HG03565 (cell line): ENCODE measurements at regions not wholly inside any gene's neighbourhood (a gene's known extent, or its start where the extent isn't known, plus 50 kb on each side); places are given as distances from the start of the nearest gene placed in this dataset.

Experiments
- ATAC-seq: cut with Tn5 transposase; IDR thresholded peaks from one replicate; pipeline ENCODE4 v1.9.1; 2021; ENCODE audit warnings: mild to moderate bottlenecking, moderate library complexity; ENCODE audit not compliant: unreplicated experiment

DNA sequence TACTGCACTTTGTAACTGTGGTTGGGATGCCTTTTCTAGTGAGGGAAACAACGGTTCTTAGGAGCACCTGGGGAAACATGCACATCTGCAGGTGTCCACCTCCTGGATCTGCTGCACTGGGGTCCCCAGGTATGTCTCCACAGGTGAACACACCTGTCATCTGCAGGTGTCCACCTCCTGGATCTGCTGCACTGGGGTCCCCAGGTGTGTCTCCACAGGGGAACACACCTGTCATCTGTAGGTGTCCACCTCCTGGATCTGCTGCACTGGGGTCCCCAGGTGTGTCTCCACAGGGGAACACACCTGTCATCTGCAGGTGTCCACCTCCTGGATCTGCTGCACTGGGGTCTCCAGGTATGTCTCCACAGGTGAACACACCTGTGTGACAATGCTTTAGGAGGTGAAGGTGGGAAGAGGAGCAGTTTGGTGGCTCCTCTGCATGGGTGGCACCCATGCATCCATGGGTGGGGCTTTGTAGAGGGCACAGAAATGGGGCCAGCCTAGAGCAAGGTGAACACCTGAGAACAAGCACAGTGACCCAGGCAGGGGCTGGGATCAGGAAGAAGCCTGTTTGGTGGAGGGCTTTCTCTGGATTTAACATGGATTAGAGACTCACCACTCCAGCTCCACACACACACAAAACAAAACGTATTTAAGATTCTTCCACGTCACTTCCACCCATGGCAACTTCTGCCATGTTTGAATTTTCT is 206.0 kb upstream of the CDH4 start:
- ATAC-seq = no peak

DNA sequence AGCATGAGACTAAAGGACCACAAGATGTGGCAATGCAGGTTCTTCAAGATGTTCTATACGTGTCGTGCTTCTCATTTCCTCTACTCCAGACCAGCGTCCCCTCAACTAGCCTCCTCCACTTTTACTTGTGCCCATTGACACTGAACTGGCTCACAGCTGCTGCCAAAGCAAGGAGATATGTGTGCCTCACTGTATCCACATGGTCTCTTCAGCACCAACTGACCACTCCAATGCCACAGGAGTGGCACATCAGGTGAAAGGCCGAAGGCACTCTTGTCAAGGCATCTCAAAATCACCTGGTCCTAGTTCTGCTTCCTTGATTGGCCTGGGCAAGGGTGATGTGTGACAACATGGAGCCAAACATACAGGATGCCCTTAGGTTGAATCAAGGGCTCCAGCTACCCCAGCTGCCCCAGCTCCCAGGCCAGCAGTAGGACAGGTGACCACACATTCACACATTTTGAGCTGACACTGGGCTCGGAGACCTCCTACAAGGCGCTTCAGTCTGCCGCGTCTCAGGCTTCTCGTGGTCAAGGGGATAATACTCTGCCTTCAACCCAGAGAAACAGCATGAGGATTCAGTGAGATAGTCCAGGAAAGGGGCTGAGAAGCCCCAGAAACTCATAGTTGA is 205.2 kb upstream of the CDH4 start:
- ATAC-seq = no peak

DNA sequence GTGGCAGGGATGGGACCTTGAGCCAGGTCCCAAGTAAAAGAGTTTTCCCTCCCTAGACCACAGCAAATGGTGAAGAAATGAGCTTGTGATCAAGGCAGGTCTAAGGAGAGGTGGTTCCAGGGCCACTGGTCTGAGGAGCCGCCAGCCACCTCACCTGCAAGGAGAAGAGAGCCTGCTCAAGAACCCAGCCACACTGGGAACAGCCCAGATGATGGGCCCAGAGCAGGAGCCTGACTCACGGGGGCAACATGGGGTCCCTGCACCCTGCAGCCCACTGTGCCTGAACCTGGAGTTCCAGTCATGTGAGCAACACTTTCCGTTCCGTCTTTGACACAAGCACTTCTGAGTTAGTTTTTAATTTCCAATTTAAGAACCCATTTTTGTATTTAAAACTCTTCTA is 204.5 kb upstream of the CDH4 start:
- no peak for ATAC-seq

DNA sequence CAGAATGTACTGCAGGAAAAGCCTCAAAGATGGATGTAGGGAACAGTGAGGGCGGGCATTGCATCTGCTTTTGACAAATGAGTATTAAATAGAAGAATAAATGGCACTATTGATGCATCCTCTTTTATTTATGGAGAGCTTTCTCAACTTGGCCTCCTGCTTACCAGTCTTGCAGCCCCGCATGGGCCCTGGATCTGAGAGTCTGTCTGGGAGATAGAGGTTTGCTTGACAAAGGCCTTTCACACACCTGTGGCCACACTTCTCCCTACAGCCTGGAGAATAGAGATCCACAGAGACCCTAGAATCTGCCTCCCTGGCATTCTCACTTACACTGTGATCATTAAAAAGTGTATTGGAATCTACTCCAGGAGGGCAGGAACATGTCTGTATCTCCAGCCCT is 203.8 kb upstream of the CDH4 start:
- ATAC-seq = no peak

DNA sequence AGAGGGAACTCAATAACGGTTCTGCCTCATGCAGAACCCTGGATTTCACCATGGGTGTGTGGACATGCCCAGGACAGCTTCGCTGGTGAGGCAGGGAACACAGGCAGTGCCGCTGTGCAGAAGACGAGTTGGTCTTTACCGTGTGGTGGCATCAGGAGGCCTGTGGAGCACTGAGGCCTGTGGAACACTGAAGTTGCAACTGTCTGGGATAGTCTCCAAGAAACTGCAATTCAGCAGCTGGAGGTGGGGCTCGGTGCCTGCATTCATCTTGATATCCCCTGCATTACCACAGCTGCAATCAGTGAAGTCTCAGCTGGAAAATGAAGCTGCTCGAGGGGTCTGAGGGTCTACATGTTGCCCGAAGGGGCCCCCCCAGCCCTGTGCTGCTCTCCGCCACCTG is 202.4 kb upstream of the CDH4 start:
- no peak for ATAC-seq

DNA sequence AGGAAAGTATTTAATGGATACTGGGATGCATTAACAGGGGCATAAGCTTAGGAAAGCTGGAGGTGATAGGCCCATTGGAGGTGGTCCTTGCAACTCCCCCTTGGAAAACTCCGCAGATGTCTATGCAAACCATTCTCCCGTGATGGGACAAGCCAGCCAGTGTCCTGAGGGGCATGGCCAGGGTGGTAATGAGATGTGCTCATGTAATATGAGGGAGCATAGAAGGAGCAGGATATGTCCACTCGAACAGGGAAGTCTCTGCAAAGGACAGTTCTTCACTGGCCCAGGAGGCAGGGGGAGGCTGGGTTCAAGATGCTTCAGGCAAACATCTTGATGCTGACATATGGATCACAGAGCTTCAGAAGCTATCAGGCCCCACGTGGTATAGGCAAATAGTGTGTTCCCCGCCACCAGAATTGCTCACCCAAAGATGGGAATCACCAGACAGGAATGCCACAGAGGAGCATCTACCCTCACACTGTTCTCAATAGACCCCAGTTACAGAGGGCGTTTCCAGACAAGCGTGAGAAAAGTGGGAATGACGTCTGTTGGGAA is 201.6 kb upstream of the CDH4 start:
- ATAC-seq = no peak

DNA sequence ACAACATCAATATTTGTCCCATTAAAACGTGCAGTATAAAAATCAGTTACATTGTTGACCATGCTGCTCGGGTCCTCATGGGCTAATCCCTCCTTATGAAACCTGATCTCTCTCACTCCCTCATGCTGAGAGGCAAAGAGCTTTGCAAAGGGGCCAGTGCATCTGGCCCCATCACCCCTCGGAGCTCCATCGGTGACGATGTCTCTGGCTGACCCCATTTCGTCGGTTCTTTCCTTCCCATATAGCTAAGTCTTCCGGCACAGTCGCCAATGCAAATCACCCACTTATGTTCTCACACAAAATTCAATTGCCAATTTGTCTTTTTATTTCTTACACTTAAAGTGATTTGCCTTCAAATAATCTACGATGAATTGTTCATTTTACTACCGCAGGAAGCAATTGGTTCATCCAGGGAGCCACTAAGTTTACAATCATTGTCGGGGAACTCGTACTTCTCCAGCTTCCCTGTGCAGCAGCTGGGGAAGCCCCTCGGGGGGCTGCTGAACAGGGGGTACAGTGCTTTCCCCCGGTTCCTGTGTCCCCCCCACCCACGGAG is 199.8 kb upstream of the CDH4 start:
- no peak for ATAC-seq

DNA sequence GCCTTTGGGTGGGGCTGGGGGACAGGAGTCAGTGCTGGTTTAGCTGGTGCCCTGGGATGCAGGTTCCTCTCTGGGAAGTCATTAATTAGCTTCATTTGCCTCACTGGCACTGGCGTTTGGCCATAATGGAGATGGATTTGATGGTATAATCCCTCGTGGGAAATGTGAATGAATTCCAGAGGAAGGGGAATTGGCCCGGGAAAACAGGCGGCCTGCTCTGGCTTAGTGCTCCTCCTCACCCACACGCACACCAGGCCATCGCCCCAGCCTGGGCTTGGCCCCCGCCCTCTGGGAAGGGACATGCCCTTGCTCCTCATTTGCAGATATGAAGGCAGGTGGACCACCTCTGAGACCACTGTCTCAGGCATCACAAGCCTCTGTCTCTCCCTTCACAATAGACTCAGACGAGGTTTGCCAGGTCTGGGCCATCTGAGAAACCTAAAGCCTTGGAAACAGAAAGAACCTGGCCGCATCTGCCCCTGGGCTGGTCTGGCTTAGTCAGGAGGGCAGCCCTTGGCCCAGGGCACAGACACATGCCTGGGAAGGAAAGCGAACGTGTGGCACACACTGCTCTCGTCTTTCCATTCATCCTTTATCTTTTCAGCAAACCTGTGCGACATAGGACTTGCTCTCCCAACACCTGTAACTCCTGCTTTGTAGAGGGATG is 199.2 kb upstream of the CDH4 start:
- ATAC-seq = no peak

DNA sequence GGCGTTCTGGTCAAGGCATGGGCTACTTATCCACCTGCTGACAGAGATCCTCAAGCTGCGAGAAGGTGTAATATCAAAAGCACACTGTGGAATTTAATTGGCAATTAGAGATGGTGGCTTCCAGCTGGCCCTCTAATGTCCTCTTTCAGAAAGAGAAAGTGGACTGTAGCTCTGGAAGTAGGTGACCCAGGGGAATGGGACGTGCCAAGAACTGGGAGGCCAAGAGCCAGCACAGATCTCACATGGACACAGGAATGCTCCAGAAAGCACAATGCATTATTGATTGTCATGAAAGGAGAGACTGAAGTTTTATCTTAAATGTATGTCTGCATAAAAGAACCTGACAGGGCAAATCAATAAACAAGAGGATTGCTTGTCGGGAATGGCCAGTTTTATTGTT is 198.6 kb upstream of the CDH4 start:
- ATAC-seq = no peak

DNA sequence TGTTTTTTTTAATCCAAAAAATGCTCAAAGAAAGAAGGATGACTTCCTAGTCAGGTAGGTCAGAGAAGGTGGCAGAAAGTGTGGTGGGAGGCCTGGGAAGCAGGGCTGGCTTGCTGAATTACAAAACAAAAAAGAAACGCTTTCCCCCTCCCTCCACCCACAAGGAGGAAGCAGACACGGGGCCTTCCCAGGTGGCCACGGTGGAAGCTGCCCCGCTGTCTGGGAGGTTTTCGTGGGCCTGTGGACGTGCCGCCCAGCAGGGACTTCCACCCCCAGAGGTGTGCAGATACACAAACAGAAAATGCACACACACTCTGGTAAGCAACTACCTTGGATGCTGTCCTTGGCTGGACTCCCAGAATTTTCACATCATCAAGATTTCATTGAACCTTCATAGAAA is 198.2 kb upstream of the CDH4 start:
- ATAC-seq = no peak

DNA sequence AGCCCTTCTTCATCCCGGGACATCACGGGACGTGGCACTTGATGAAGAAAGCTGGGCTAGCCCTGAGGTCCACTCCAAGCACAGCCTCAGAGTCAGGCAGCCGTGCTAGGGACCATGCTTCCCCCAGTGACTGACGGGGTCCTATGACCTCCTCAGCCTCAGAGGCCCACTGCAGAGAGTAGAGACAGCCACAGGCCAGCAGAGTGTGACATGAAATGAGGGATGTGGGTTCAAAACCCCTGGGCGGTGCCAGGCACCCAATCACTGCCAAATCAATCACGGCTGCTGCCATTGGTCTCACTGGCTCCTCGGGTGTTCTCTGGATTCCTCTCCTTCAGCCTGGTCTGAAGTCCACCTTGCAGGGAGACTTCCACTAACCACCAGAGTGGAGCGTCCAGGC is 197.7 kb upstream of the CDH4 start:
- no peak for ATAC-seq

DNA sequence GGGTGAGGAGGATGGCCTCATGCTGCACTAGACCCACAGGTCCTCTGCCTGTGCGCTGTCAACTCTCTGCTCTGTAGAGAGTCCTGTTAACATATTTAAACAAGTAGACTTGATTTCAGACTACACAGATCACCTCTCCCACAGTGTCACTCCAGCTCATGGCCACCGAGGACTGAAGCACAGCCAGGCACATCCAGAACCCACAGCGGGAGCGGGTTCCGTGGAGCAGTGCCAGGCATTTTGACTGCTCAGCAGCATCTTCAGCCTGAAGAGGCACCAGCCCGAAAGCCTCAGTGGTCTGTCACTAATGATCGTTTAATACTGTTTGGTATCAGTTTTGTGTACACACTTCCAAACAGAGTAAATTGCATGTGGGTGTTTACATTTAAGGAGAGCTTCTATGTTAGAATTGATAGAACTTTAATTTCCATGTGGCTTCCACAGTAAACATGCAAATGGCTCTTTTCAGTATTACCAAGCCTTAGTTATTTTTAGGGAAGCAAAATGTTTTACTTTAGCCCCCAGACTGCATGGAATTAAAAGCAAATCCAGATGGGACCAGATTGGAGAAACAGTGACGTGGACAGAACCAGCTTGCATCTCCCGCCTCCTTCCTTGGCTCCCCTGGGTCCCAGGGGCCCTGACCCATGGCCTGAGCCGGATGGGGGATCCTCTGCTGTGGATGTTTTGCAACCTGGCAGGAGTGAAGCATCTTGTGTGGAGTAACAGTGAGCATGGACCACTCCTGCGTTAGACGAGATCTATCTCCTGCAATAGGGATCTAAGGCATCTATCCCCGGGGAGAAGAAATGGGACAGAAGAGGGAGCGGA is 196.7 kb upstream of the CDH4 start:
- ATAC-seq = no peak

DNA sequence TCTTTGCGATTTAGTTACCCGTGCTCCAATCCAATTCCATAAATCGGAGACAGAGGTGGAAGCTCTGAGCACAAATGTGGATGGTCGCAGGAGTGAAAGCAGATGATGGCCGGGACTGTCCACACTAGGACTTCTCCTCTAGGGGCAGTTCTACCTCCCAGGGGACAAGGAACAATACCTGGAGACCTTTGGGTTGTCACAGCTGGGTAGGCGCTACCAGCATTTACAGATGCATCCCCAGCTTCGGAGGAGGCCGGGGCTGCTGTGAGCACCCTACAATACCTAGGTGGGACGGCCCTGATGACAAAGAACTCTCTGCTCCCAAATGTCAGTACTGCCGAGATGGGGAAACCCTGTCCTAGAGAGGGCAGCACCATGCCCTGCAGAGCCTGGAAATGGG is 195.9 kb upstream of the CDH4 start:
- ATAC-seq = no peak

DNA sequence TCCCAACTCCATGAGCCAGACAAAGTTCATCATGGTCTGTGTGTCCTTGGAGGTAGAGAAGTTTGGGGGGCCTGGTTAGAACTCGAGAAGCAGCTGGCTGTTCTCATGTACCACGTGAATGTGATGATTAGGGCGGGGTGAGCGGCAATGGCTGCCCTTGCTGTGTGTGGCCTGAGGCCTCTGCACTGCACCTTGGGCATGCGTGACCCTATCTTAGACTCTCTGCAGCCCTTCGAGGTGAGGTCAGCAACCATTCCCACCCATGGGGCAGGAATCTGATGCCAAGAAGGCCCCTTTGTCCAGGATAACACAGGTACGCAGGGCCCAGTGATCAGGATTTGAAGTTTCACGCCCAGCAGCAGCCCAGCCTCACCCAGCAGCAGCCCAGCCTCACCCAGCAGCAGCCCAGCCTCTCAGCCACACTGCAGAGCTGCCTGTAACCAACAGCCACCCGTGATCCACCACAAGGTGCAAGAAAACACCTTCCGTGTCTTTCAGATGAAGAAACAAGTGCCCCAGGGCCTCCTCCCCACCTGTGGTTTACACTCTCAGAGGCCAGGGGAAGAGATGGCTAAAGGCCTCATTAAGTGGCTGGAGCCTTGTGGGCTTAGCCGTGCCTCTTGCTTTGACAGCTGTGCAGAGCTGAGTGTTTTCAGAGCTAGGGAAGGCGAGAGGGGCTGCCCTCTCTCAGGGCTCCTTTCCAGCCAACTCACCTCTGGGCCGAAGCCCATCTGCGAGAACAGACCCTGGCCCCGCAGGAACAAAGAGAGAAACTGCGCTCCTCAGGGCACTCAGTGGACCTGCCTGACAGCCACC is 195.2 kb upstream of the CDH4 start:
- ATAC-seq = no peak

DNA sequence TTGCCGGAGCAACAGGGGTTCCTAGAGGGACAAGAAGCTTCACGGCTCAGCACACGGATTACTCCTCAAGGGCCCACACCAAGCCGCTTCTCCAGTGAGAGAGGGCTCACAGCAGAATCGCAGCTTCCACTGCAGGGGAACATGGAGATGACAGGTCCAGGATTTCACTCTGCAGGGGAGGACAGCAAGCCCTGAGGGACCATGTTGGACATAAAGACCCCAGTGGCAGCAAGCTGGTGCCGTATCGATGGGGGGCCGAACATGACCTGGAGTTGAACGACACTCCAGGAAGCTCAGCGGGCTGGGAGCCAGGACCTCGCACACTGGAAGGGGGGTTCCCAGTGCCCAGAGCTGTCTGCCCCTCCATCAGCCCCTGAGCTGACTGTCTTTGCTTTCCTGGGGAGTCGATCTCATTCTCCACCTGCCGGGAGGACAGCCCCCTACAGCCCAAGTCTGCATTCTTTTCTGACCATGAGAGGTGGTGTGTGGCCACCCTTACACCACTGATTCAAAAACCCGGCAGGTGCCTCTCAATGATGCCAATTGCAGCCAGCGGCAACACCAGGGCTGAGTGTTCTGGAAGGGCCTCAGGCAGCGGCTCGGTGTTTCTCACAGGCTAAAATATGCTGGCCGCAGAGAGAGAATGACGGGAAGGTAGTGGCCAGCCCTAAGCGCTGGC is 194.5 kb upstream of the CDH4 start:
- no peak for ATAC-seq

DNA sequence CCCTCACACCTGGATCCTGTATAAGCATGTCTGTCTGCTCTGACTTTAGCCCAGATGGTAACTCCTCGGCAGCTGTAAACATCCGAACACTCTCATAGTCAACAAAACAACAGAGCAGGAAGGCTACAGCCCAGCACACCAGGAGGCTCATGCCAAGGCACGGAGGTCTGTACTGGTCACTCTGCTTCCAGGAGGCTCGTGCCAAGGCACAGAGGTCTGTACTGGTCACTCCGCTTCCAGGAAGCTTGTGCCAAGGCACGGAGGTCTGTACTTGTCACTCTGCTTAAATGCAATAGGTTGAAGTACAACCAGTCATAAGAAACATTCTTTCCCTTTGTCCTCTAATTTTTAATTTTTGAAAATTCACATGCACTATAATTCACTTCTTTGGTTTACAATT is 190.1 kb upstream of the CDH4 start:
- no peak for ATAC-seq

DNA sequence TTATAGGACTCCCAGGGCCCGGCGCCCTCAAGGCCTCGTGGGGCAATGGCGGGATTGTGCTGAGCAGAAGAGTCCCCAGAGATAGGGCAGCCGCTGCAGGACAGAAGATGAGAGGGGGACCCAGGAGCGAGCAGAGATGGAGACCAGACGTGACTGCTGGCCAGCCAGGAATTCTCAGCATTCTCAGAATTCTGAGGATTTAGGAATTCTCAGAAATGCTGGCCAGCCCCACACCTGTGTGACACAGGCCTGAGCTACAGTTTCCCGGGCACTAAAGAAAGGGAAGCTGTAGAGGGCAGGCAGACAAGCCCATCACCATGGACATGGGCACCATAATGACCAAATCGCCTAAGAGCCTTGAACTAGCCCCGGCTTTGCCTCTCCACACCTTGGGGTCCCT is 186.2 kb upstream of the CDH4 start:
- ATAC-seq = no peak

DNA sequence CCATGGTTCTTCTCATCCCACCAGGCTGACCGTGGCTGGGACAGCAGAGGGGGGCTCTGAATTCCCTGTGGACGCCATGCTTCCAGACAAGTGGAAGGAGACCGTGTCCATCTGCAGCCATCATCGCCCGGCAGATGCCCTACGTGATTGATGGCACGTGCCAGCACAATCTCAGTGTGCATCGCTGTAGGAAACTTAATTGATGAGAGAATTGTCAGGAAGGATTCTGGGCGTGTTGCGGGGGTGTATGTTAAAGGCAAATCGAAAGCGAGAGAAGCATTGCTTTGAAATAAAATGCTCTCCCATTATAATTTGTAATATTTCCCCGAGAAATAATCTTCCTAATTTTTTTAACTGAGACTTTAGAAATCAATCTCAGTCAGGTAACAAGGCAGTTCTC is 185.5 kb upstream of the CDH4 start:
- ATAC-seq = no peak

DNA sequence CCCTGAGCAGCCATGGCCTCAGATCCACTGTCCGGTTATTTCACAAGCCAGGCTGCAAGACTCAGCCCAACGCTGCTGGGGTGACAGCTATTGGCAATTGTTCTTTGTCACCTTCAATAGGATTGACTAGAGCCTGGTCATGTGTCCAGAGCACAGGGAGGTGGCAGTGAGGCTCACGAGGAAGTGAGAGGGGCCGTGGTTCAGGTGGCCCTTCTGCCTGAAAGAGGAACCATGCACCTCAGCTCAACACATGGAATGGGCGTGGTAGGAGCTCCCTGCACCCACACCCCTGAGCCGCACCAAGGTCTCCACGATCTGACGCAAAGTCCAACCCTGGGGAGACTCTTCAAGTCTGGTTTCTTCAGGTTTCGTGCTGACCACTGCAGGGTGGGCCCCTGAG is 184.8 kb upstream of the CDH4 start:
- no peak for ATAC-seq

DNA sequence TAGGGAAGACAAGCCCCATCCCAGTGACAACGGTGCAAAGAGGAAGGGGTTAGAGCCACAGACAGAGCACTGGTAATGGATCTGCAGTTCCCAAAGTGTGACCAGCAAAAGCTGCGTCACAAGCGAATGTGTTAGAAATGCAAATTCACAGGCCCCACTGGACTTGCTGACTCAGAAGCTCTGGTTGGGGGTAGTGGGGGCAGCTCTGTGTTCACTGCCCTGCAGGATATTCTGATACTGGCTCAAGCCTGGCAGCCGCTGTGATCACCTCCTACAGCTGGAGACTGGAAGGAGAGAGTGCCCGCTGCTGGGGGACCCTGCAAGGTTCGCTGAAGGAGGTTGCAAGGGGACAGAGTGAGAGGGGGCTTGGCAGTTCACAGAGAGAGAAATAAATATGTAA is 179.7 kb upstream of the CDH4 start:
- ATAC-seq = no peak
